ENCODE measurements at regions not wholly inside any gene's neighbourhood (a gene's known extent, or its start where the extent isn't known, plus 50 kb on each side); places are given as distances from the start of the nearest gene placed in this dataset.

GRCh38 chr13:70390064-70390463 lies 281.8 kb upstream of the KLHL1 start:
- DNase-seq (ENCODE audit: low read depth in 2 of 2): no peak

GRCh38 chr13:70388935-70389334 lies 280.7 kb upstream of the KLHL1 start:
- DNase-seq (ENCODE audit: low read depth in 2 of 2): no peak

DNA sequence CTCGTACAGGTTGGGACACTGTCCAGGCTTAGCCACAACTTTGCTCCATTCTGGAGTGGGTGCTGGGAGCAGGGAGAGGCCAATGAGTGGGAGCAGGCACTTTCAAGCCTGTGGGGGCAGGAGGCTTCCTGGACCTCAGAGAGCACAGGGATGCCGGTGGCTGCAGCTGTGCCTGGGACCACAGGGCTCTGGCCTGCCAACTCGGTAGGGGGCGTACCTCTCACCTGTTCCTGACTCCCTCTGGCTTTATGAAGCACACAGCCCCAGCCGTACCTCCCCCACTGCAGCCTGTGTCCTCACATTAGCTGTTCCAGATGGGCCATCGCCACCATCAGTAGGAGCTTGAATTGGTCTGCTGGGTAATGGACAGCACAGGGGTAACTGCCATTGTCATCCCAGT lies 278.7 kb upstream of the KLHL1 start:
- no peak for DNase-seq (ENCODE audit: low read depth in 2 of 2)

DNA sequence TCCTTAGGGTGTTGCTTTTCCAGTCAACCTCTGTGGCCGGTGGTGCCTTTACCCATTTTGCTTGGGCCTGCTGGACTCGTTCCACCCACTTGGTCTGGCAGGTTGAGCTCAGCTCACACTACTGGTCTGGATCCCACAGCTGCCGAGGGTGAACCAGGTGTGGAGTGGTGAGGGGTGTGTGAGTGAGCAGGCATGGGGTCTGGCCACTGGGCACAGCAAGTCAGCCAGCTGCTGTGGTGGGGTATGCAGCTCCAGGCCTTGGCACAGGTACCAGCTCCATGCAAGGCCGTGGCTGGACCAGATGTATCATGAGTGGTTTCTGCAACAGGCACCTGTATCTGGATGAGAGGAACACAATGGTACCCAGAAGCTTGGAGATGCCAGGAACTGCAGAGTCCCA lies 277.6 kb upstream of the KLHL1 start:
- no peak for DNase-seq (ENCODE audit: low read depth in 2 of 2)

- no peak for DNase-seq (ENCODE audit: low read depth in 2 of 2)
Observed at GRCh38 chr13:70384156-70384555, 275.9 kb upstream of the KLHL1 start.

GRCh38 chr13:70380809-70381208 lies 272.6 kb upstream of the KLHL1 start:
- DNase-seq (ENCODE audit: low read depth in 2 of 2): no peak

DNA sequence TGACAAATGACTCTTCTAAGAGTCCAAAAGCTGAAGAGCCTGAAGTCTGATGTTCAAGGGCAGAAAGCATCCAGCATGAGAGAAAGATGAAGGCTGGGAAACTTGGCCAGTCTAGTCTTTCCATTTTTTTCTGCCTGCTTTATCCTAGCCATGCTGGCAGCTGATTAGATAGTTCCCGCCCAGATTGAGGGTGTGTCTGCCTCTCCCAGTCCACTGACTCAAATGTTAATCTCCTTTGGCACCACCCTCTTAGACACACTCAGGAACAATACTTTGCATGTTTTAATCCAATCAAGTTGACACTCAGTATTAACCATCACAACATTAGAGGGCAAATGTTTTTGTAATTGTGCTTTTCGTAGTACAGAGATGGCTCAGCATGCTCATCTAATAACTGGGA lies 267.5 kb upstream of the KLHL1 start:
- no peak for DNase-seq (ENCODE audit: low read depth in 2 of 2)

GRCh38 chr13:70370924-70371323 lies 262.7 kb upstream of the KLHL1 start:
- DNase-seq (ENCODE audit: low read depth in 2 of 2): no peak

GRCh38 chr13:70366720-70367119 lies 258.5 kb upstream of the KLHL1 start:
- DNase-seq (ENCODE audit: low read depth in 2 of 2): no peak

GRCh38 chr13:70363991-70364390 lies 255.7 kb upstream of the KLHL1 start:
- no peak for DNase-seq (ENCODE audit: low read depth in 2 of 2)

- DNase-seq (ENCODE audit: low read depth in 2 of 2): no peak
Observed at GRCh38 chr13:70362820-70363570, 254.7 kb upstream of the KLHL1 start.

DNA sequence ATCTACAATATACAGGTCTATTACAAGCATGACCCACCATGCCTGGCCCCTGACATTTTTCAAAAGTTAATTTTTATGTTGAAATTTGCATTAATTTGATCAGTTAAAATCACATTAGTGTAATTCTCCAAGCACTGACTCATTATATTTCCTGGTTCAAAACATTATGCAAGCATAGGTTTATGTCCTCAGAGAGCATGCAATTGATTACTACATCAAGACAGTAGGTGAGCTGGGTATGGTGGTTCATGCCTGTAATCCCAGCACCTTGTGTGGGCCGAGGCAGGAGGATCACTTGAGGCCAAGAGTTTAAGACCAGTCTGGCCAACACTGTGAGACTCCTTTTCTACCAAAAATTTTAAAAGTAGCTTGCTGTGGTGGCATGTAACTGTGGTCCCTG lies 248.8 kb upstream of the KLHL1 start:
- no peak for DNase-seq (ENCODE audit: low read depth in 2 of 2)

DNA sequence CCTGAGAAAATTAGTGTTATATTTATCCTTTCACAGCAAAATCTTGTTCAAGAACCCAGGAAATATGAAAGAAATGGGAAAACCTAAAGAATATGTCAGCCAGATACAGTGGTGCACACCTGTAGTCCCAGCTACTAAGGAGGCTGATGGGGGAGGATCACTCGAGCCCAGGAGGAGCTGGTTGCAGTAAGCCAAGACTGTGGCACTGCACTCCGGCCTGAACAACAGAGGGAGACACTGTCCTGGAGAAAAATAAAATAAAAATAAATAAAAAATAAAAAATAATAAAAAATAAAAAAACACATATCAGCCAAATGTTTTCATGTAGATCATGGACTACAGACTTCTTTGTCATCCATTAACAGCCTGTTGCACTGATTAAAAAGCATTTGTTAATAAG lies 244.8 kb upstream of the KLHL1 start:
- DNase-seq (ENCODE audit: low read depth in 2 of 2): no peak

DNA sequence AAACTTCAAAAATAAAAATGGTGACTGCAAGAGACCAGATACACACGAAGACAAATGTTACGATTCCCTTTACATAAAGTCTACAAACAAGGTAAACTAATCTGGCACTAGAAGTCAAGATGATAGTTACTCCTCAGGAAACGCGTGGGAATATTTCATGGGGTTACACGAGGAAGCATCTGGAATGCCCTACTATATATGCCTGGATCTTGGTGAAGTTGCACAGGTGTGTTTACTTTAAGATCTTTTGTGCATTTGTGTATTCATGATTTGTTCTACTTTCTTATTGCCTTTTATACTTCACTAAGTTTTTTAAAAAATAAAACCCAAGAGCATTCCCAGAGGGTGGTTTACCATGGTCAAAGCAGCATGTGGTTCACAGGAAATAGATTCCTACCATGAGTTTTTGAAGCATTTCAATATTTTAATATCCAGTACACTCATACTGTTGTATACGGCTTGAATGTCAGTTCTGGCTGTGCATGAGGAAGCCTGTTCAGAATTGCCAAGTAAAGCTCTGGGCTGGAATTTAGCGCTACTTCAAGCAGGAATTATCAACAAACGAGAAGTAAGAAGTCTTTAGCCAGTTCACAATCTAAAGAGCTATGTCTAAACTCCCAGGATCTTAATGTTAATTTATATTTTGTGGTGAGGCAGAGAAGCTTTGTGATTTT lies 239.8 kb upstream of the KLHL1 start:
- DNase-seq (ENCODE audit: low read depth in 2 of 2): no peak

DNA sequence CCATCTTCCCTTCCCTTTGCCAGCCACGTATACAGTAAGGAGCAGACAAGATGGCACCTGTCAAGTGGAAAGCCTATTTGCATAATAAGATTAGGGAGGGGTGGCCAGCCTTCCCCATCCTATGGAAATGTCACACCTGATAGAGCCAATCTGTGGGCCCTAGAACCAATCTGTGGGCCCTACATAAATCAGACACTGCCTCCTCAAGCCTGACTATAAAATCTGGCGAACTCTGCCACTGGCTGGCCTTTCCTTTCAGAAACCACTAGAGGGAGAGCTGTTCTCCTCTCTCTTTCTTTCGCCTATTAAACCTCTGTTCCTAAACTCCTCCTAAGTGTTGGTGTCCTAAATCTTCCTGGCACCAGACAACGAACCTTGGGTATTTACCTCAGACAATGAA lies 231.5 kb upstream of the KLHL1 start:
- no peak for DNase-seq (ENCODE audit: low read depth in 2 of 2)

GRCh38 chr13:70338609-70339008 lies 230.4 kb upstream of the KLHL1 start:
- no peak for DNase-seq (ENCODE audit: low read depth in 2 of 2)

DNA sequence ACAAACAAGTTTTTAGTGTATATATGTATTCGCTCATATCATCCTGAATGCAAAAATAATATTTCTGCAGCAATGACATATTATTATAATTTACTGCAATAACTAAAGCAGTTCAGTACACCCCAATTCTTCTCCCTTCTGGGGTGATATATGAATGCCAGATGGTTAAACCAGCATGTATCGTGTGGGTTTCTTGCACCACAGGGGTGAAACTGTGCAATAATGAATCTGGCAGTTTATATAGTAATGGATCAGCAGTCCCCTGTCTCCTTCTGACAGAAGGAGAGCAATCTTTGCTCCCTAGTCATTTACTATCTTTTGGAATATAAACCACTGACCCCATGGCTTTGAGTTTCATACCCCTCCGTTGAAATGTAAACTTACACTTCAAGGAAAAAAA lies 228.6 kb upstream of the KLHL1 start:
- DNase-seq (ENCODE audit: low read depth in 2 of 2): no peak

GRCh38 chr13:70333752-70334151 lies 225.5 kb upstream of the KLHL1 start:
- DNase-seq (ENCODE audit: low read depth in 2 of 2): no peak

- no peak for DNase-seq (ENCODE audit: low read depth in 2 of 2)
Observed at GRCh38 chr13:70330697-70331361, 222.6 kb upstream of the KLHL1 start.

- DNase-seq (ENCODE audit: low read depth in 2 of 2): no peak
Observed at GRCh38 chr13:70324519-70324918, 216.3 kb upstream of the KLHL1 start.

DNA sequence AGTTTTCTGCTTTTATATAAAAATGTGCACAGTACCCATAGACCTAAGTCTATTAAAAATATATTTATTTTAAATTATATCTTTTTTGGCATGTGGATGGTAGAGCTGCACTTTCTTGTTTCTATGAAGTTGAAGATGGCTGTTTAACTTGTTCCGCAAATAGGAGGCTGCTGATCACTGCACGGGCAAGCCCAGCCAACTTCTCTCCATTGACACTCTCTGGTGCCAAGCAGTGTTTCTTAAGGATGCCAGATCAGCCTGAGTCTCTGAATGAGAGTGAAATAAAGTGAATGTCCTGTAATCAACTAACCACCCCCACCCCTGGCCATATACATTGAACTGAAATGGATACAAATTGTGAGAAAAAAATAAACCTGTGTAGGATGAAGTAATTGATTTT lies 202.9 kb upstream of the KLHL1 start:
- DNase-seq (ENCODE audit: low read depth in 2 of 2): no peak

- no peak for DNase-seq (ENCODE audit: low read depth in 2 of 2)
Observed at GRCh38 chr13:70310396-70311119, 202.3 kb upstream of the KLHL1 start.
